K562 (cell line): ENCODE measurements at regions not wholly inside any gene's neighbourhood (a gene's known extent, or its start where the extent isn't known, plus 50 kb on each side); places are given as distances from the start of the nearest gene placed in this dataset.

ENCODE experiments used
- ATAC-seq: fragments of 200-7000 bp; cut with Tn5 transposase; 3 replicates; pipeline ENCODE4 v1.9.1; 2020; ENCODE audit warnings: moderate library complexity
- BruUV-seq: library from RNA; stranded (reverse); fragments of 400-500 nt; replicated peaks from 2 replicates; lab custom pipeline; 2021; lab: Mats Ljungman, UMichigan
- CTCF ChIA-PET: fragments of 300-600 bp; formaldehyde crosslinking; extraction: SDS; loops from one replicate; lab custom pipeline; 2021; ENCODE audit warnings: low intra/inter-chr PET ratio; lab: Yijun Ruan, JAX
- POLR2A ChIA-PET: fragments of 300-600, 350-650 bp; sonication (Branson Sonifier 250); formaldehyde crosslinking; extraction: SDS; loops from one replicate; lab custom pipeline; 2021; ENCODE audit warnings: antibody characterized with exemption, inconsistent platforms; lab: Yijun Ruan, JAX
- DNase-seq, 4 experiments: peaks; one replicate each; pipeline versions ENCODE4 v3.0.0 to v3.0.0-alpha.2; 2011 to 2018; ENCODE audit warnings: low spot score in 3 of 4, mixed read lengths in 3 of 4; ENCODE audit errors: extremely low read depth in 1 of 4
- FAIRE-seq: peaks from 2 replicates; lab custom pipeline; 2011; peaks lifted over from hg19 to GRCh38; lab: Jason Lieb, UNC
- H2AFZ ChIP-seq: 2 replicates; pipeline ENCODE4 v1.6.0; 2011; ENCODE audit warnings: low read depth, low read length, control low read depth, inconsistent platforms
- H3K27ac ChIP-seq: fragments of 200-600 bp; 3 replicates; pipeline ENCODE4 v1.8.0; 2011; ENCODE audit warnings: low read depth, mild to moderate bottlenecking, control low read depth, inconsistent platforms, low read length, moderate library complexity, mixed read lengths; ENCODE audit errors: extremely low read depth
- H3K27me3 ChIP-seq, 2 experiments: fragments of 300-600 bp in 1 of 2; 2 replicates in 1 of 2; 3 replicates in 1 of 2; pipeline versions ENCODE4 v1.6.0 to v1.8.0; 2011; ENCODE audit warnings: inconsistent platforms in 2 of 2, low read length in 2 of 2, mild to moderate bottlenecking in 1 of 2, mixed read lengths in 1 of 2, moderate library complexity in 1 of 2; ENCODE audit not compliant: control insufficient read depth in 2 of 2, insufficient read depth in 2 of 2
- H3K36me3 ChIP-seq: fragments of 300-600 bp; 3 replicates; pipeline ENCODE4 v1.8.0; 2011; ENCODE audit warnings: mild to moderate bottlenecking, low read length, inconsistent platforms; ENCODE audit not compliant: control insufficient read depth, insufficient read depth
- H3K4me1 ChIP-seq, 2 experiments: fragments of 200-600 bp in 1 of 2; replicated peaks in 1 of 2; 2 replicates in 1 of 2; 3 replicates in 1 of 2; pipeline versions ENCODE4 v1.5.1 to v1.8.0; 2011; ENCODE audit warnings: inconsistent platforms in 2 of 2, low read length in 2 of 2, mild to moderate bottlenecking in 1 of 2, mixed read lengths in 1 of 2, moderate library complexity in 1 of 2; ENCODE audit not compliant: control insufficient read depth in 2 of 2, insufficient read depth in 2 of 2
- H3K4me2 ChIP-seq: 2 replicates; pipeline ENCODE4 v1.6.1; 2011; ENCODE audit warnings: low read length, control low read depth, inconsistent platforms, mixed read lengths; ENCODE audit not compliant: insufficient read depth
- H3K4me3 ChIP-seq: fragments of 200-600 bp; sonication (generic), shearing (Covaris generic); 2 replicates; pipeline ENCODE4 v1.5.1; 2016; ENCODE audit warnings: control low read depth, inconsistent platforms
- H3K79me2 ChIP-seq: fragments of 200-600 bp; 3 replicates; pipeline ENCODE4 v1.8.0; 2011; ENCODE audit warnings: low read length, inconsistent platforms; ENCODE audit not compliant: control insufficient read depth, insufficient read depth
- H3K9ac ChIP-seq, 2 experiments: 2 replicates each; pipeline versions ENCODE4 v1.6.0 to v1.6.1; 2011; ENCODE audit warnings: low read depth in 2 of 2, low read length in 2 of 2, control low read depth in 1 of 2, inconsistent platforms in 1 of 2, mild to moderate bottlenecking in 1 of 2, mixed read lengths in 1 of 2; ENCODE audit not compliant: insufficient read depth in 1 of 2
- H3K9me1 ChIP-seq: one replicate; pipeline ENCODE4 v1.6.0; 2011; ENCODE audit warnings: inconsistent platforms, mild to moderate bottlenecking, low read length, moderate library complexity; ENCODE audit not compliant: control insufficient read depth, insufficient read depth
- H3K9me3 ChIP-seq: replicated peaks from 2 replicates; pipeline ENCODE4 v1.5.1; 2011; ENCODE audit warnings: low read depth, low read length, inconsistent platforms; ENCODE audit not compliant: control insufficient read depth, insufficient read depth
- H4K20me1 ChIP-seq: replicated peaks from 2 replicates; pipeline ENCODE4 v1.6.1; 2011; ENCODE audit warnings: low read length, inconsistent platforms, mixed read lengths; ENCODE audit not compliant: control insufficient read depth, insufficient read depth
- BRD9 ChIP-seq: fragments of 450-650 bp; IDR thresholded peaks from 2 replicates; pipeline ENCODE4 v1.6.1; 2018; ENCODE audit warnings: low read depth; ENCODE audit not compliant: partially characterized antibody
- CGGBP1 ChIP-seq: fragments of 250-450 bp; sonication (Bioruptor Pico); IDR thresholded peaks from 2 replicates; pipeline ENCODE4 v1.9.0; 2021; ENCODE audit warnings: mild to moderate bottlenecking
- CHAMP1 ChIP-seq: fragments of 450-650 bp; IDR thresholded peaks from 2 replicates; pipeline ENCODE4 v1.6.1; 2016; ENCODE audit warnings: mild to moderate bottlenecking
- KLF6 ChIP-seq: fragments of 250-450 bp; sonication (Bioruptor Pico); IDR thresholded peaks from 2 replicates; pipeline ENCODE4 v1.4.0; 2020; ENCODE audit warnings: mild to moderate bottlenecking, moderate library complexity, borderline replicate concordance
- NFE2L1 ChIP-seq: fragments of 450-650 bp; IDR thresholded peaks from 2 replicates; pipeline ENCODE4 v1.6.1; 2016; ENCODE audit warnings: missing genetic modification characterization, low read depth, mild to moderate bottlenecking, missing compliant biosample characterization, moderate library complexity, borderline replicate concordance
- PREB ChIP-seq: sonication (generic); formaldehyde crosslinking; IDR thresholded peaks from 2 replicates; pipeline ENCODE4 v1.8.1; 2023; ENCODE audit warnings: mild to moderate bottlenecking, missing genetic modification reagents
- ZNF253 ChIP-seq: fragments of 250-450 bp; sonication (Bioruptor Pico); conservative IDR thresholded peaks from 2 replicates; pipeline ENCODE4 v1.6.1; 2021; ENCODE audit warnings: mild to moderate bottlenecking
- ZNF436 ChIP-seq: fragments of 250-450, 450-650 bp; sonication (Bioruptor Pico); formaldehyde crosslinking; IDR thresholded peaks from 2 replicates; pipeline ENCODE4 v1.7.0; 2020; ENCODE audit warnings: mild to moderate bottlenecking
- ZNF551 ChIP-seq: fragments of 250-450 bp; sonication (Bioruptor Pico); IDR thresholded peaks from 2 replicates; pipeline ENCODE4 v1.5.0; 2021; ENCODE audit warnings: mild to moderate bottlenecking, moderate library complexity
- ZNF57 ChIP-seq: fragments of 450-650 bp; formaldehyde crosslinking; IDR thresholded peaks from 2 replicates; pipeline ENCODE4 v1.4.0; 2020; ENCODE audit warnings: mild to moderate bottlenecking, moderate library complexity
- ZNF707 ChIP-seq: fragments of 250-450 bp; sonication (Bioruptor Pico); conservative IDR thresholded peaks from 2 replicates; pipeline ENCODE4 v1.8.0; 2022; ENCODE audit warnings: inconsistent platforms, mild to moderate bottlenecking, moderate library complexity
- WGBS: fragments of 100-300 bp; shearing (Covaris generic); methylation state at CpG from one replicate; pipeline ENCODE4 v1.1.6; 2016; ENCODE audit warnings: low coverage, mixed read lengths; ENCODE audit not compliant: insufficient coverage; ENCODE audit errors: missing lambda C conversion rate; 5-methylcytosine and 5-hydroxymethylcytosine counted together
- in situ Hi-C: fragments of 300-500 bp; cut with MboI; formaldehyde crosslinking; loops from 4 replicates; pipeline ENCODE4 v1.15.0; 2018; ENCODE audit warnings: inconsistent platforms, mixed read lengths
- intact Hi-C: fragments of 100-400 bp; cut with micrococcal nuclease; formaldehyde crosslinking; loops from 2 replicates; pipeline ENCODE4 v1.14.2; 2022
- TF ChIP-seq, protein P1 (sequence below): sonication (generic); formaldehyde crosslinking; IDR thresholded peaks from 2 replicates; pipeline ENCODE4 v1.8.0; 2022; ENCODE audit warnings: missing genetic modification reagents, mild to moderate bottlenecking, moderate library complexity, borderline replicate concordance
- TF ChIP-seq, protein P2 (sequence below): fragments of 450-650 bp; IDR thresholded peaks from one replicate; pipeline ENCODE4 v1.6.1; 2018; ENCODE audit warnings: mild to moderate bottlenecking, moderate library complexity; ENCODE audit not compliant: partially characterized antibody
- TF ChIP-seq, protein P3 (sequence below): fragments of 250-450 bp; sonication (Bioruptor Pico); IDR thresholded peaks from 2 replicates; pipeline ENCODE4 v1.5.0; 2021; ENCODE audit warnings: mild to moderate bottlenecking, borderline replicate concordance

GRCh38 chr6:137765059-137765458 is 102.0 kb upstream of the TNFAIP3 start:
- ATAC-seq (no peak), FAIRE-seq (no peak), DNase-seq (no peak)
- Histone ChIP-seq H3K4me2 (no peak overlapping the region), H3K9me3 (no peaks in the 10 kb centered on the region), H4K20me1 (no peaks in the 10 kb centered on the region), H2AFZ (no peak overlapping the region), H3K4me3 (no peak overlapping the region), H3K27me3 (no peaks in the 10 kb centered on the region), H3K79me2 (no peaks in the 10 kb centered on the region), H3K9me1 (no peaks in the 10 kb centered on the region), H3K36me3 (no peaks in the 10 kb centered on the region), H3K27ac (no peak overlapping the region), H3K4me1 (peaks cover 0 to 19% of the 10 kb centered on the region in 2 experiments; a peak in 3 of 5 replicates), H3K9ac (no peak overlapping the region)
- no TSS peak for BruUV-seq
- 12% methylated on average over 2 of the region's 2 CpGs for WGBS
- CTCF ChIA-PET = no interaction called here
- in situ Hi-C loops (no loop called here), intact Hi-C loops (no loop called here)
- POLR2A ChIA-PET = interaction anchor here (1.2 kb wide), 1 partner anchor 13 kb away, joined by 3 read pairs; no protein-coding TSS in a partner anchor
- no peak for TF ChIP-seq ZNF707 (CRISPR knock-in tag)
- no peak for TF ChIP-seq CGGBP1 (CRISPR knock-in tag)
- no peak for TF ChIP-seq NFE2L1 (tag)
- no peak for TF ChIP-seq PREB (CRISPR knock-in tag)
- TF ChIP-seq BRD9 = no peak
- TF ChIP-seq, protein P1, sequence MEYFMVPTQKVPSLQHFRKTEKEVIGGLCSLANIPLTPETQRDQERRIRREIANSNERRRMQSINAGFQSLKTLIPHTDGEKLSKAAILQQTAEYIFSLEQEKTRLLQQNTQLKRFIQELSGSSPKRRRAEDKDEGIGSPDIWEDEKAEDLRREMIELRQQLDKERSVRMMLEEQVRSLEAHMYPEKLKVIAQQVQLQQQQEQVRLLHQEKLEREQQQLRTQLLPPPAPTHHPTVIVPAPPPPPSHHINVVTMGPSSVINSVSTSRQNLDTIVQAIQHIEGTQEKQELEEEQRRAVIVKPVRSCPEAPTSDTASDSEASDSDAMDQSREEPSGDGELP = no peak
- TF ChIP-seq, protein P2, sequence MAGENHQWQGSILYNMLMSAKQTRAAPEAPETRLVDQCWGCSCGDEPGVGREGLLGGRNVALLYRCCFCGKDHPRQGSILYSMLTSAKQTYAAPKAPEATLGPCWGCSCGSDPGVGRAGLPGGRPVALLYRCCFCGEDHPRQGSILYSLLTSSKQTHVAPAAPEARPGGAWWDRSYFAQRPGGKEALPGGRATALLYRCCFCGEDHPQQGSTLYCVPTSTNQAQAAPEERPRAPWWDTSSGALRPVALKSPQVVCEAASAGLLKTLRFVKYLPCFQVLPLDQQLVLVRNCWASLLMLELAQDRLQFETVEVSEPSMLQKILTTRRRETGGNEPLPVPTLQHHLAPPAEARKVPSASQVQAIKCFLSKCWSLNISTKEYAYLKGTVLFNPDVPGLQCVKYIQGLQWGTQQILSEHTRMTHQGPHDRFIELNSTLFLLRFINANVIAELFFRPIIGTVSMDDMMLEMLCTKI = no peak
- TF ChIP-seq, protein P3, sequence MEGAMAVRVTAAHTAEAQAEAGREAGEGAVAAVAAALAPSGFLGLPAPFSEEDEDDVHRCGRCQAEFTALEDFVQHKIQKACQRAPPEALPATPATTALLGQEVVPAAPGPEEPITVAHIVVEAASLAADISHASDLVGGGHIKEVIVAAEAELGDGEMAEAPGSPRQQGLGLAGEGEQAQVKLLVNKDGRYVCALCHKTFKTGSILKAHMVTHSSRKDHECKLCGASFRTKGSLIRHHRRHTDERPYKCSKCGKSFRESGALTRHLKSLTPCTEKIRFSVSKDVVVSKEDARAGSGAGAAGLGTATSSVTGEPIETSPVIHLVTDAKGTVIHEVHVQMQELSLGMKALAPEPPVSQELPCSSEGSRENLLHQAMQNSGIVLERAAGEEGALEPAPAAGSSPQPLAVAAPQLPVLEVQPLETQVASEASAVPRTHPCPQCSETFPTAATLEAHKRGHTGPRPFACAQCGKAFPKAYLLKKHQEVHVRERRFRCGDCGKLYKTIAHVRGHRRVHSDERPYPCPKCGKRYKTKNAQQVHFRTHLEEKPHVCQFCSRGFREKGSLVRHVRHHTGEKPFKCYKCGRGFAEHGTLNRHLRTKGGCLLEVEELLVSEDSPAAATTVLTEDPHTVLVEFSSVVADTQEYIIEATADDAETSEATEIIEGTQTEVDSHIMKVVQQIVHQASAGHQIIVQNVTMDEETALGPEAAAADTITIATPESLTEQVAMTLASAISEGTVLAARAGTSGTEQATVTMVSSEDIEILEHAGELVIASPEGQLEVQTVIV (CRISPR knock-in tag) = no peak
- no peak for TF ChIP-seq CHAMP1
- no peak for TF ChIP-seq ZNF57 (CRISPR knock-in tag)
- no peak for TF ChIP-seq KLF6 (CRISPR knock-in tag)
- no peak for TF ChIP-seq ZNF253 (CRISPR knock-in tag)
- TF ChIP-seq ZNF551 (CRISPR knock-in tag) = no peak
- no peak for TF ChIP-seq ZNF436 (CRISPR knock-in tag)
